C4-2B (cell line): ENCODE measurements at regions not wholly inside any gene's neighbourhood (a gene's known extent, or its start where the extent isn't known, plus 50 kb on each side); places are given as distances from the start of the nearest gene placed in this dataset.

ENCODE experiments used
- H3K27ac ChIP-seq: fragments of 450-650 bp; 2 replicates; pipeline ENCODE4 v1.5.1; 2017
- CTCF ChIP-seq: fragments of 450-650 bp; conservative IDR thresholded peaks from 2 replicates; pipeline ENCODE4 v1.5.1; 2017; ENCODE audit warnings: mild to moderate bottlenecking
- ZFX ChIP-seq: fragments of 450-650 bp; IDR thresholded peaks from 2 replicates; pipeline ENCODE4 v1.6.1; 2017

- H3K27ac ChIP-seq, result no peak overlapping the region
Observed at GRCh38 chr16:65305266-65305959, 183.6 kb upstream of the CDH11 start.

GRCh38 chr16:65301029-65301428 is 179.2 kb upstream of the CDH11 start:
- no peak overlapping the region for H3K27ac ChIP-seq
- no peak for TF ChIP-seq ZFX
- TF ChIP-seq CTCF, result no peak

More at GRCh38 chr16:65305266-65305959, 183.6 kb upstream of the CDH11 start:
- no peak for TF ChIP-seq CTCF
- TF ChIP-seq ZFX, result no peak

- no peak for TF ChIP-seq CTCF
- H3K27ac ChIP-seq, result no peak overlapping the region
Observed at GRCh38 chr16:65297453-65297852, 175.6 kb upstream of the CDH11 start.

- no peak overlapping the region for H3K27ac ChIP-seq
- TF ChIP-seq ZFX (no peak), CTCF (no peak)
Observed at GRCh38 chr16:65295527-65295926, 173.7 kb upstream of the CDH11 start.

- TF ChIP-seq CTCF (no peak), ZFX (no peak)
- no peak overlapping the region for H3K27ac ChIP-seq
Observed at GRCh38 chr16:65294708-65295107, 172.8 kb upstream of the CDH11 start.

- no peak overlapping the region for H3K27ac ChIP-seq
- TF ChIP-seq CTCF, result no peak
Observed at GRCh38 chr16:65294165-65294564, 172.3 kb upstream of the CDH11 start.

GRCh38 chr16:65289022-65289421 is 167.2 kb upstream of the CDH11 start:
- H3K27ac ChIP-seq, result no peak overlapping the region
- no peak for TF ChIP-seq CTCF
- TF ChIP-seq ZFX, result no peak
